GM12892 (cell line): ENCODE measurements at regions not wholly inside any gene's neighbourhood (a gene's known extent, or its start where the extent isn't known, plus 50 kb on each side); places are given as distances from the start of the nearest gene placed in this dataset.

Experiments used
- POLR2A ChIP-seq: IDR thresholded peaks from 2 replicates; pipeline ENCODE4 v1.6.1; 2011; ENCODE audit warnings: low read depth, low read length, control low read depth
- POLR2AphosphoS5 ChIP-seq: IDR thresholded peaks from 2 replicates; pipeline ENCODE4 v1.6.1; 2011; ENCODE audit warnings: low read depth, low read length, control low read depth

DNA sequence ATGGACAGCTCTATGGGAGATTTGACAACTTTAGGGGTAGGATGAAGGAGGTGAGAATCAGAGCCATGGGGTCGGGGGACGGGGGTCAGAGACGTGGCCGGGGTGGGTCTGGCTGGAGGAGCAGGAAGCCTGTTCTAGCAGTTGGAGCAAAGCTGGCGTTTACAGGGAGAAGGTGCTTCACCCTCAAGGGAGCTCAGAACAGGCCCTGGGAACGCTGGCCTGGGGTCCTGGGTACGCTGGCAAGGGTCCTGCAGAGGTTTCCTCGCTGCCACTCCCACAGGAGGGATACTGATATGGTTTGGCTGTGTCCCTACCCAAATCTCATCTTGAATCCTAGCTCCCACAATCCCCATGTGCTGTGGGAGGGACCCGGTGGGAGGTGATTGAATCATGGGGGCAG lies 205.0 kb upstream of the ARL4C start:
- no peak for TF ChIP-seq POLR2A
- TF ChIP-seq POLR2AphosphoS5 = no peak
